Kidney (tissue), 13 donors: ENCODE measurements at regions not wholly inside any gene's neighbourhood (a gene's known extent, or its start where the extent isn't known, plus 50 kb on each side); places are given as distances from the start of the nearest gene placed in this dataset.

Experiments
- DNase-seq, 5 donors: peaks; one replicate each; pipeline ENCODE4 v3.0.0-alpha.2; 2013 to 2020
- FAIRE-seq: peaks from 2 replicates; lab custom pipeline; 2012; peaks lifted over from hg19 to GRCh38; lab: Jason Lieb, UNC
- H3K27ac ChIP-seq, 2 donors: one replicate each; pipeline ENCODE4 v1.7.0; 2013; ENCODE audit warnings: low read depth in 2 of 2, low read length in 2 of 2, inconsistent platforms in 1 of 2
- H3K27me3 ChIP-seq: one replicate; pipeline ENCODE4 v1.7.1; 2013; ENCODE audit warnings: low read length, inconsistent platforms; ENCODE audit not compliant: control insufficient read depth, insufficient read depth
- H3K36me3 ChIP-seq, 3 donors: one replicate each; pipeline versions ENCODE4 v1.7.0 to v1.7.1; 2013; ENCODE audit warnings: low read length in 3 of 3, control low read depth in 1 of 3, inconsistent platforms in 1 of 3; ENCODE audit not compliant: insufficient read depth in 3 of 3, control insufficient read depth in 2 of 3
- H3K4me1 ChIP-seq, 3 donors: one replicate each; pipeline versions ENCODE4 v1.7.0 to v1.7.1; 2013; ENCODE audit warnings: low read length in 3 of 3, inconsistent platforms in 1 of 3, low read depth in 1 of 3; ENCODE audit not compliant: control insufficient read depth in 2 of 3, insufficient read depth in 2 of 3
- H3K4me3 ChIP-seq, 3 donors: one replicate each; pipeline versions ENCODE4 v1.7.0 to v1.8.1; 2013; ENCODE audit warnings: low read length in 3 of 3, control low read depth in 1 of 3, inconsistent platforms in 1 of 3
- H3K9ac ChIP-seq, 3 donors: one replicate each; pipeline versions ENCODE4 v1.7.0 to v1.7.1; 2013; ENCODE audit warnings: low read length in 3 of 3, control low read depth in 1 of 3, inconsistent platforms in 1 of 3
- H3K9me3 ChIP-seq, 3 donors: one replicate each; pipeline versions ENCODE4 v1.7.0 to v1.7.1; 2013; ENCODE audit warnings: low read length in 3 of 3, control low read depth in 1 of 3, inconsistent platforms in 1 of 3; ENCODE audit not compliant: control insufficient read depth in 2 of 3, insufficient read depth in 1 of 3
- CTCF ChIP-seq: IDR thresholded peaks from 3 replicates; pipeline ENCODE4 v1.5.1; 2012; ENCODE audit warnings: mild to moderate bottlenecking, moderate library complexity, borderline replicate concordance; ENCODE audit not compliant: insufficient read depth; ENCODE audit errors: extremely low read depth
- intact Hi-C: fragments of 100-400 bp; cut with DNase I; formaldehyde crosslinking; loops from one replicate; pipeline ENCODE4 v1.11.1; 2022
- donor health status: control.
- donor health status: control.
- donor health status: control.
- donor health status: control.
- donor health status: control.
- donor health status: DM: yes; HTN: yes; CAD: no.
- donor health status: Normal renal cell carcinoma (clear cell type).

DNA sequence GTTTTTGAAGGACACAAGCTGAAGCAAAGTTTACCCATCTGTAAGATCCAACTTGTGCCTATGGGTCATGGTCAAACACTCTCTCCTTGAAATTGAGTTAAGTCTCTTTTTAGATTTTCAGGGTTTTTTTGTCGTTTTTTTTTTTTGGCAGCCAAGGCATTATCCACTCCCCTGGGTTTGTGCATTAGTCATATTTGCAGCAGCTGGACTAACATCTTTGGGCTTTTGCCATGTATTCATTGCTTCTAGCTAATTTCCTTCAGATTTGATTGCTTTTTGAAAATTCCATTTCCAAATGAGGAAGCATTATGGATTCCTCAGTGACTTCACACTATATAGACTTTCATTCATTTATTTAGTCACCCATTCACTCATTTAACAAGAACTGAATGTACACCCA is 80.3 kb upstream of the SRRM4 start:
- no peaks in the 10 kb centered on the region for H3K9me3 ChIP-seq
- intact Hi-C loops, result no loop called here
- no peaks in the 10 kb centered on the region for H3K36me3 ChIP-seq
- H3K27ac ChIP-seq, result no peak overlapping the region
- no peak for TF ChIP-seq CTCF
- no peak overlapping the region for H3K4me3 ChIP-seq
- DNase-seq, result no peak
- no peak overlapping the region for H3K9ac ChIP-seq
- no peaks in the 10 kb centered on the region for H3K27me3 ChIP-seq
- H3K4me1 ChIP-seq, result no peaks in the 10 kb centered on the region
- FAIRE-seq, result no peak

- FAIRE-seq (no peak), DNase-seq (no peak)
- H3K4me1 ChIP-seq, result no peaks in the 10 kb centered on the region
- no peak overlapping the region for H3K9ac ChIP-seq
- no peaks in the 10 kb centered on the region for H3K27me3 ChIP-seq
- no peak overlapping the region for H3K27ac ChIP-seq
- intact Hi-C loops, result no loop called here
- no peaks in the 10 kb centered on the region for H3K36me3 ChIP-seq
- no peak overlapping the region for H3K4me3 ChIP-seq
- no peak for TF ChIP-seq CTCF
- H3K9me3 ChIP-seq, result no peaks in the 10 kb centered on the region
Measured at GRCh38 chr12:118908811-118909210, 72.5 kb upstream of the SRRM4 start.

DNA sequence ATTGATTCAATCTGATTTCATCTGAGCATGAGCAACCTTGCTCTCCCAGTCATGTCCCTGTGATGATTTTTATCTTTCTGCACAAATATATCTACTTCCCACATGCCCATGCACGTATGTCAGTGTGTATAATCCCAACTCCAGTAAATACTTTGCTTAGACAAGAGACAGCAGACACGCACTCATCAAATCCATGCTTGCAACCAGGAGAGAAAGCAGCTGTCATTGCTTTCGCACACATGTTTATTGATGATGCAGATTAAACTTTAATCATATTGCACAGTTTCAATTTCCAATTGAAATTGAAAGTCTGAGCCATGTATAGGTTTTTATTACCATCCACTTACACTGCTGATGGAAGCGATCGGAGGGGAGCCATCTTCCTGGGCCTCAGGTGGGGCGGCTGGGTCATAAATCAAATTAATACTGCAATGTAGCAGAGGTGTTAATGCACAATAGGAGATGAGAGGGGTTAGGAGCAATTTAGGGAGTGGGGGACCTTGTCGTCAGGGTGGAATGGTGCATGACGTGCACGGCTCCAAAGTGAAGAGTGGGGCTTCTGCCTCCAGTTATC is 68.6 kb upstream of the SRRM4 start:
- DNase-seq (no peak), FAIRE-seq (no peak)
- H3K4me1 ChIP-seq, result no peaks in the 10 kb centered on the region
- H3K9me3 ChIP-seq, result no peaks in the 10 kb centered on the region
- no peak for TF ChIP-seq CTCF
- no peak overlapping the region for H3K9ac ChIP-seq
- H3K36me3 ChIP-seq, result no peaks in the 10 kb centered on the region
- H3K4me3 ChIP-seq, result no peak overlapping the region
- intact Hi-C loops, result no loop called here
- H3K27ac ChIP-seq, result no peak overlapping the region
- H3K27me3 ChIP-seq, result no peaks in the 10 kb centered on the region

DNA sequence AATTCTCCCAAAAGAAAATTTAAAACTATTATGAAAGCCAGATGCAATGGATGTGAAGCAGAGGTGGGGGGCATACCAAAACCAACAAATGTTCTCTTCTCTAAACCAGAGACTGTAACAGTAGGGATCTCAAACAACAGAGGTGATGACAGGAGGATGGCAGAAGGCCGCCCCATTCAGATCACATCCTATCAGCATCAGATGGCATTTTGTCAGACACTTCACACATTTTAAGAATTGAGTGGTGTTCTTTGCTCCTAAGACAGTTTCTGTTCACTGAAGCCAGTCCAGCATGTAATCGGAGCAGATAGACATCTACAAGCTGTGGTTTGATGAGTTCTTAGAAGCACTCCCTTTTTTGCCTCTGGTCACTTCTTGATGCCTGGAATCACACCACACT is 59.6 kb upstream of the SRRM4 start:
- no peak overlapping the region for H3K4me3 ChIP-seq
- no peak for TF ChIP-seq CTCF
- no peaks in the 10 kb centered on the region for H3K9me3 ChIP-seq
- intact Hi-C loops, result no loop called here
- H3K27ac ChIP-seq, result no peak overlapping the region
- no peak for DNase-seq
- no peaks in the 10 kb centered on the region for H3K27me3 ChIP-seq
- no peaks in the 10 kb centered on the region for H3K4me1 ChIP-seq
- no peak for FAIRE-seq
- no peaks in the 10 kb centered on the region for H3K36me3 ChIP-seq
- H3K9ac ChIP-seq, result no peak overlapping the region
